ENCODE measurements at regions not wholly inside any gene's neighbourhood (a gene's known extent, or its start where the extent isn't known, plus 50 kb on each side); places are given as distances from the start of the nearest gene placed in this dataset.

DNA sequence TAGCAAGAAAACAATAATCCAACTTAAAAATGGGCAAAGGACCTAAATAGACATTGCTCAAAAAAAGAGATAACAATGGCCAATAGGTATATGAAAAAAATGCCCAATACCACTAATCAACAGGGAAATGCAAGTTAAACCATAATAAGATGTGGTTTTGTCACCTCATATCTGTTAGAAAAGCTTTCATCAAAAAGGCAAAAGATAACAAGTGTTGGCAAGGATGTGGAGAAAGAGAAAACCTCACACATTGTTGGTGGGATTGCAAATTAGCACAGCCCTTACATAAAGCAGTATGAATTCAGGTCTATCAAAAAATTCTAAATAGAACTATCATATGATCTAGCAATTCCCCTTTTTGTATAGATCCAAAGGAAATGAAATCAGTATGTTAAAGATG lies 387.2 kb upstream of the DUSP10 start:
- TF ChIP-seq, protein P1, sequence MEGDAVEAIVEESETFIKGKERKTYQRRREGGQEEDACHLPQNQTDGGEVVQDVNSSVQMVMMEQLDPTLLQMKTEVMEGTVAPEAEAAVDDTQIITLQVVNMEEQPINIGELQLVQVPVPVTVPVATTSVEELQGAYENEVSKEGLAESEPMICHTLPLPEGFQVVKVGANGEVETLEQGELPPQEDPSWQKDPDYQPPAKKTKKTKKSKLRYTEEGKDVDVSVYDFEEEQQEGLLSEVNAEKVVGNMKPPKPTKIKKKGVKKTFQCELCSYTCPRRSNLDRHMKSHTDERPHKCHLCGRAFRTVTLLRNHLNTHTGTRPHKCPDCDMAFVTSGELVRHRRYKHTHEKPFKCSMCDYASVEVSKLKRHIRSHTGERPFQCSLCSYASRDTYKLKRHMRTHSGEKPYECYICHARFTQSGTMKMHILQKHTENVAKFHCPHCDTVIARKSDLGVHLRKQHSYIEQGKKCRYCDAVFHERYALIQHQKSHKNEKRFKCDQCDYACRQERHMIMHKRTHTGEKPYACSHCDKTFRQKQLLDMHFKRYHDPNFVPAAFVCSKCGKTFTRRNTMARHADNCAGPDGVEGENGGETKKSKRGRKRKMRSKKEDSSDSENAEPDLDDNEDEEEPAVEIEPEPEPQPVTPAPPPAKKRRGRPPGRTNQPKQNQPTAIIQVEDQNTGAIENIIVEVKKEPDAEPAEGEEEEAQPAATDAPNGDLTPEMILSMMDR (IDR thresholded peaks at IDR 0.05), result no peak
- no peak for TF ChIP-seq POLR2AphosphoS5 (IDR thresholded peaks at IDR 0.05)
- TF ChIP-seq POLR2A (IDR thresholded peaks at IDR 0.05), result no peak
